ENCODE measurements at regions not wholly inside any gene's neighbourhood (a gene's known extent, or its start where the extent isn't known, plus 50 kb on each side); places are given as distances from the start of the nearest gene placed in this dataset.

- TF ChIP-seq RAD21 (IDR thresholded peaks at IDR 0.05) (no peak), TAF1 (conservative IDR thresholded peaks at IDR 0.05) (no peak), CTCF (IDR thresholded peaks at IDR 0.05; ENCODE audit: low read depth, low read length, missing input control) (no peak), JUND (IDR thresholded peaks at IDR 0.05) (no peak), NR2F2 (IDR thresholded peaks at IDR 0.05) (no peak), MAX (IDR thresholded peaks at IDR 0.05) (no peak), SP1 (IDR thresholded peaks at IDR 0.05) (no peak), EGR1 (IDR thresholded peaks at IDR 0.05; ENCODE audit: low read depth in 2 of 2) (no peak), YY1 (IDR thresholded peaks at IDR 0.05) (no peak), GABPA (IDR thresholded peaks at IDR 0.05 in 1 of 2, conservative IDR thresholded peaks at IDR 0.05 in 1 of 2) (no peak)
- TF ChIP-seq, protein P1, sequence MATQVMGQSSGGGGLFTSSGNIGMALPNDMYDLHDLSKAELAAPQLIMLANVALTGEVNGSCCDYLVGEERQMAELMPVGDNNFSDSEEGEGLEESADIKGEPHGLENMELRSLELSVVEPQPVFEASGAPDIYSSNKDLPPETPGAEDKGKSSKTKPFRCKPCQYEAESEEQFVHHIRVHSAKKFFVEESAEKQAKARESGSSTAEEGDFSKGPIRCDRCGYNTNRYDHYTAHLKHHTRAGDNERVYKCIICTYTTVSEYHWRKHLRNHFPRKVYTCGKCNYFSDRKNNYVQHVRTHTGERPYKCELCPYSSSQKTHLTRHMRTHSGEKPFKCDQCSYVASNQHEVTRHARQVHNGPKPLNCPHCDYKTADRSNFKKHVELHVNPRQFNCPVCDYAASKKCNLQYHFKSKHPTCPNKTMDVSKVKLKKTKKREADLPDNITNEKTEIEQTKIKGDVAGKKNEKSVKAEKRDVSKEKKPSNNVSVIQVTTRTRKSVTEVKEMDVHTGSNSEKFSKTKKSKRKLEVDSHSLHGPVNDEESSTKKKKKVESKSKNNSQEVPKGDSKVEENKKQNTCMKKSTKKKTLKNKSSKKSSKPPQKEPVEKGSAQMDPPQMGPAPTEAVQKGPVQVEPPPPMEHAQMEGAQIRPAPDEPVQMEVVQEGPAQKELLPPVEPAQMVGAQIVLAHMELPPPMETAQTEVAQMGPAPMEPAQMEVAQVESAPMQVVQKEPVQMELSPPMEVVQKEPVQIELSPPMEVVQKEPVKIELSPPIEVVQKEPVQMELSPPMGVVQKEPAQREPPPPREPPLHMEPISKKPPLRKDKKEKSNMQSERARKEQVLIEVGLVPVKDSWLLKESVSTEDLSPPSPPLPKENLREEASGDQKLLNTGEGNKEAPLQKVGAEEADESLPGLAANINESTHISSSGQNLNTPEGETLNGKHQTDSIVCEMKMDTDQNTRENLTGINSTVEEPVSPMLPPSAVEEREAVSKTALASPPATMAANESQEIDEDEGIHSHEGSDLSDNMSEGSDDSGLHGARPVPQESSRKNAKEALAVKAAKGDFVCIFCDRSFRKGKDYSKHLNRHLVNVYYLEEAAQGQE (IDR thresholded peaks at IDR 0.05) = no peak
- TF ChIP-seq, protein P2, sequence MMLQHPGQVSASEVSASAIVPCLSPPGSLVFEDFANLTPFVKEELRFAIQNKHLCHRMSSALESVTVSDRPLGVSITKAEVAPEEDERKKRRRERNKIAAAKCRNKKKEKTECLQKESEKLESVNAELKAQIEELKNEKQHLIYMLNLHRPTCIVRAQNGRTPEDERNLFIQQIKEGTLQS (IDR thresholded peaks at IDR 0.05) = no peak
These were observed 57.5 kb upstream of the FN1 start for GRCh38 chr2:215493376-215493775.

Measured in liver (tissue), 3 donors.